ENCODE measurements at regions not wholly inside any gene's neighbourhood (a gene's known extent, or its start where the extent isn't known, plus 50 kb on each side); places are given as distances from the start of the nearest gene placed in this dataset.

DNA sequence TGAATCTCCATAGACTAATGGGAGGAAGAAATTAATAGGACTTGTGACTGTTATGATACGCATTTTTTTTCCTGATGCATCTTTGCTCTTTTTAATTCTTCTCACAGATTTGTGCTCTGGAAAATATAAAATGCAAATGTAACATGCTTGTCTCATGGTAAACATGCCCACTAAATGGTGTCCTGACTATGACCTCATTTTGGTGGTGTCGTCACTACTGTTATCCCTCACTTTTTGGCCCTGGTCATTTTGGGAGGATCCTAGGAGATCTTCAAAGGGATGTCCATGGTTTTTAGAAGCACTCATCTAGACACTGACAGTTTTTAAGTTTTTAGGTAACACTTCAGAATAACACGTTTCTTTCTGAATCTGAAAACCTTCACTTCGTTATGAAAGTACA lies 790.8 kb upstream of the FBXO33 start:
- Histone ChIP-seq H2BK5ac (ENCODE audit: insufficient read length, low read length) (no peak overlapping the region), H2BK20ac (ENCODE audit: low read depth, low read length, poor library complexity, severe bottlenecking) (no peak overlapping the region), H3K4me1 (ENCODE audit: insufficient read depth, low read length) (no peaks in the 10 kb centered on the region), H2BK15ac (ENCODE audit: low read depth, low read length) (no peak overlapping the region), H2BK120ac (ENCODE audit: low read depth, low read length, poor library complexity, severe bottlenecking) (no peak overlapping the region), H3K9ac (ENCODE audit: extremely low read depth, insufficient read length, low read length) (no peak overlapping the region), H3K9me3 (ENCODE audit: control insufficient read depth, low read depth, low read length) (no peaks in the 10 kb centered on the region), H2AFZ (ENCODE audit: low read length) (no peak overlapping the region), H3K79me2 (ENCODE audit: insufficient read depth, low read length) (no peaks in the 10 kb centered on the region), H2BK12ac (ENCODE audit: insufficient read length, low read depth, low read length) (no peak overlapping the region), H3K56ac (ENCODE audit: insufficient read length, low read depth, low read length) (no peak overlapping the region), H3K4ac (ENCODE audit: low read depth, low read length) (no peak overlapping the region), H3K27ac (ENCODE audit: insufficient read length, low read depth, low read length) (no peak overlapping the region), H3K23ac (ENCODE audit: insufficient read length, low read depth, low read length) (no peak overlapping the region), H3K27me3 (ENCODE audit: insufficient read depth, low read length) (no peaks in the 10 kb centered on the region), H3K79me1 (ENCODE audit: insufficient read depth, low read depth, low read length, poor library complexity, severe bottlenecking) (no peaks in the 10 kb centered on the region), H4K5ac (ENCODE audit: insufficient read length, low read depth, low read length) (no peak overlapping the region), H3K18ac (ENCODE audit: insufficient read length, low read depth, low read length) (no peak overlapping the region), H3K23me2 (ENCODE audit: insufficient read length, low read depth, low read length, poor library complexity, severe bottlenecking) (no peaks in the 10 kb centered on the region), H3T11ph (ENCODE audit: low read length) (no peak overlapping the region), H3K4me2 (ENCODE audit: insufficient read depth, insufficient read length, low read length) (no peak overlapping the region), H3K14ac (ENCODE audit: insufficient read depth, low read length) (no peak overlapping the region), H4K8ac (replicated peaks; ENCODE audit: insufficient read length, low read depth, low read length) (no peak overlapping the region), H4K91ac (ENCODE audit: insufficient read length, low read depth, low read length) (no peak overlapping the region), H2AK5ac (ENCODE audit: insufficient read length, low read length) (no peak overlapping the region), H4K20me1 (ENCODE audit: control insufficient read depth, insufficient read depth, insufficient read length) (no peaks in the 10 kb centered on the region)
- TF ChIP-seq, protein P1, sequence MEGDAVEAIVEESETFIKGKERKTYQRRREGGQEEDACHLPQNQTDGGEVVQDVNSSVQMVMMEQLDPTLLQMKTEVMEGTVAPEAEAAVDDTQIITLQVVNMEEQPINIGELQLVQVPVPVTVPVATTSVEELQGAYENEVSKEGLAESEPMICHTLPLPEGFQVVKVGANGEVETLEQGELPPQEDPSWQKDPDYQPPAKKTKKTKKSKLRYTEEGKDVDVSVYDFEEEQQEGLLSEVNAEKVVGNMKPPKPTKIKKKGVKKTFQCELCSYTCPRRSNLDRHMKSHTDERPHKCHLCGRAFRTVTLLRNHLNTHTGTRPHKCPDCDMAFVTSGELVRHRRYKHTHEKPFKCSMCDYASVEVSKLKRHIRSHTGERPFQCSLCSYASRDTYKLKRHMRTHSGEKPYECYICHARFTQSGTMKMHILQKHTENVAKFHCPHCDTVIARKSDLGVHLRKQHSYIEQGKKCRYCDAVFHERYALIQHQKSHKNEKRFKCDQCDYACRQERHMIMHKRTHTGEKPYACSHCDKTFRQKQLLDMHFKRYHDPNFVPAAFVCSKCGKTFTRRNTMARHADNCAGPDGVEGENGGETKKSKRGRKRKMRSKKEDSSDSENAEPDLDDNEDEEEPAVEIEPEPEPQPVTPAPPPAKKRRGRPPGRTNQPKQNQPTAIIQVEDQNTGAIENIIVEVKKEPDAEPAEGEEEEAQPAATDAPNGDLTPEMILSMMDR (conservative IDR thresholded peaks at IDR 0.05): no peak
- DNase-seq: no peak
- Mint-ChIP-seq H3K4me3 (no peak overlapping the region), H3K27me3 (ENCODE audit: low read depth) (no peaks in the 10 kb centered on the region), H3K4me1 (no peaks in the 10 kb centered on the region), H3K27ac (no peak overlapping the region), H3K9me3 (no peaks in the 10 kb centered on the region), H3K36me3 (ENCODE audit: insufficient read depth in 1 of 3, low read depth in 3 of 3) (no peaks in the 10 kb centered on the region; a peak in 1 of 7 replicates)
- no CpG with 5 or more reads among the region's 4 CpGs for WGBS (ENCODE audit: extremely low coverage, insufficient read length, low lambda C conversion rate)
